HEK293 (cell line): ENCODE measurements at regions not wholly inside any gene's neighbourhood (a gene's known extent, or its start where the extent isn't known, plus 50 kb on each side); places are given as distances from the start of the nearest gene placed in this dataset.

Experiments used
- CTCF ChIA-PET: fragments of 350-600 bp; formaldehyde crosslinking; extraction: SDS; loops from one replicate; lab custom pipeline; 2021; ENCODE audit warnings: antibody characterized with exemption; lab: Yijun Ruan, JAX
- POLR2A ChIA-PET: fragments of 300-600 bp; formaldehyde crosslinking; extraction: SDS; loops from one replicate; lab custom pipeline; 2020; ENCODE audit warnings: antibody characterized with exemption, inconsistent platforms; lab: Yijun Ruan, JAX
- H3K27ac ChIP-seq: fragments of 200-500 bp; sonication (Bioruptor generic); 2 replicates; pipeline ENCODE4 v1.5.1; 2014; ENCODE audit warnings: low read depth, low read length, control low read depth, inconsistent platforms; ENCODE audit errors: extremely low read depth
- H3K36me3 ChIP-seq, 2 experiments: fragments of 200-500 bp in 1 of 2; sonication (Bioruptor generic) in 1 of 2; 1 replicate in 1 of 2; 2 replicates in 1 of 2; pipeline ENCODE4 v1.5.1; 2014 to 2017; ENCODE audit warnings: inconsistent platforms in 2 of 2, low read length in 2 of 2; ENCODE audit not compliant: control insufficient read depth in 2 of 2, insufficient read depth in 1 of 2
- H3K4me1 ChIP-seq: fragments of 200-500 bp; sonication (Bioruptor generic); 2 replicates; pipeline ENCODE4 v1.5.1; 2014; ENCODE audit warnings: mild to moderate bottlenecking, low read length, inconsistent platforms; ENCODE audit not compliant: control insufficient read depth, insufficient read depth
- H3K4me3 ChIP-seq: 2 replicates; pipeline ENCODE4 v1.5.1; 2011; ENCODE audit warnings: low read depth, mild to moderate bottlenecking, control low read depth, low read length, moderate library complexity
- H3K9me3 ChIP-seq: fragments of 200-500 bp; sonication (Bioruptor generic); 2 replicates; pipeline ENCODE4 v1.5.1; 2014; ENCODE audit warnings: low read depth, low read length, inconsistent platforms; ENCODE audit not compliant: control insufficient read depth, insufficient read depth
- KLF1 ChIP-seq: fragments of 450-650 bp; formaldehyde crosslinking; IDR thresholded peaks from 2 replicates; pipeline ENCODE4 v1.5.1; 2016; ENCODE audit warnings: missing biosample characterization, missing genetic modification characterization
- ZBTB48 ChIP-seq: fragments of 450-650 bp; formaldehyde crosslinking; IDR thresholded peaks from 2 replicates; pipeline ENCODE4 v1.5.1; 2016; ENCODE audit warnings: missing biosample characterization, missing genetic modification characterization
- ZFP69B ChIP-seq: fragments of 450-650 bp; formaldehyde crosslinking; IDR thresholded peaks from 2 replicates; pipeline ENCODE4 v1.5.1; 2016; ENCODE audit warnings: missing biosample characterization, missing genetic modification characterization
- ZNF510 ChIP-seq: fragments of 450-650 bp; formaldehyde crosslinking; IDR thresholded peaks from 2 replicates; pipeline ENCODE4 v1.5.1; 2018; ENCODE audit warnings: mild to moderate bottlenecking, missing genetic modification characterization, missing biosample characterization; ENCODE audit not compliant: insufficient replicate concordance
- ZNF585B ChIP-seq: fragments of 450-650 bp; formaldehyde crosslinking; IDR thresholded peaks from 2 replicates; pipeline ENCODE4 v1.5.1; 2016; ENCODE audit warnings: missing biosample characterization, missing genetic modification characterization
- ZNF660 ChIP-seq: fragments of 450-650 bp; IDR thresholded peaks from 2 replicates; pipeline ENCODE4 v1.5.1; 2018; ENCODE audit warnings: missing biosample characterization, mild to moderate bottlenecking, missing genetic modification characterization
- ZNF670 ChIP-seq: fragments of 450-650 bp; formaldehyde crosslinking; IDR thresholded peaks from 2 replicates; pipeline ENCODE4 v1.5.1; 2016; ENCODE audit warnings: missing biosample characterization, missing genetic modification characterization, low read depth
- ZNF791 ChIP-seq: fragments of 450-650 bp; formaldehyde crosslinking; IDR thresholded peaks from 2 replicates; pipeline ENCODE4 v1.5.1; 2016; ENCODE audit warnings: missing biosample characterization, missing genetic modification characterization
- ZSCAN23 ChIP-seq: fragments of 450-650 bp; formaldehyde crosslinking; IDR thresholded peaks from 2 replicates; pipeline ENCODE4 v1.5.1; 2016; ENCODE audit warnings: missing biosample characterization, missing genetic modification characterization
- TF ChIP-seq, protein P1 (sequence below): fragments of 450-650 bp; formaldehyde crosslinking; IDR thresholded peaks from 2 replicates; pipeline ENCODE4 v1.5.1; 2016; ENCODE audit warnings: missing biosample characterization, missing genetic modification characterization
- TF ChIP-seq, protein P2 (sequence below): fragments of 450-650 bp; formaldehyde crosslinking; IDR thresholded peaks from 2 replicates; pipeline ENCODE4 v1.5.1; 2017; ENCODE audit warnings: missing biosample characterization, mild to moderate bottlenecking, missing genetic modification characterization, moderate library complexity
- TF ChIP-seq, protein P3 (sequence below): fragments of 450-650 bp; formaldehyde crosslinking; IDR thresholded peaks from 2 replicates; pipeline ENCODE4 v1.5.1; 2016; ENCODE audit warnings: missing biosample characterization, missing genetic modification characterization, low read depth
- TF ChIP-seq, protein P4 (sequence below): fragments of 450-650 bp; formaldehyde crosslinking; IDR thresholded peaks from 2 replicates; pipeline ENCODE4 v1.5.1; 2016; ENCODE audit warnings: missing biosample characterization, missing genetic modification characterization
- TF ChIP-seq, protein P5 (sequence below): fragments of 450-650 bp; formaldehyde crosslinking; conservative IDR thresholded peaks from 2 replicates; pipeline ENCODE4 v1.5.1; 2016; ENCODE audit warnings: low read depth, missing biosample characterization, missing genetic modification characterization
- TF ChIP-seq, protein P6 (sequence below): fragments of 450-650 bp; formaldehyde crosslinking; IDR thresholded peaks from 2 replicates; pipeline ENCODE4 v1.5.1; 2016; ENCODE audit warnings: missing biosample characterization, missing genetic modification characterization

DNA sequence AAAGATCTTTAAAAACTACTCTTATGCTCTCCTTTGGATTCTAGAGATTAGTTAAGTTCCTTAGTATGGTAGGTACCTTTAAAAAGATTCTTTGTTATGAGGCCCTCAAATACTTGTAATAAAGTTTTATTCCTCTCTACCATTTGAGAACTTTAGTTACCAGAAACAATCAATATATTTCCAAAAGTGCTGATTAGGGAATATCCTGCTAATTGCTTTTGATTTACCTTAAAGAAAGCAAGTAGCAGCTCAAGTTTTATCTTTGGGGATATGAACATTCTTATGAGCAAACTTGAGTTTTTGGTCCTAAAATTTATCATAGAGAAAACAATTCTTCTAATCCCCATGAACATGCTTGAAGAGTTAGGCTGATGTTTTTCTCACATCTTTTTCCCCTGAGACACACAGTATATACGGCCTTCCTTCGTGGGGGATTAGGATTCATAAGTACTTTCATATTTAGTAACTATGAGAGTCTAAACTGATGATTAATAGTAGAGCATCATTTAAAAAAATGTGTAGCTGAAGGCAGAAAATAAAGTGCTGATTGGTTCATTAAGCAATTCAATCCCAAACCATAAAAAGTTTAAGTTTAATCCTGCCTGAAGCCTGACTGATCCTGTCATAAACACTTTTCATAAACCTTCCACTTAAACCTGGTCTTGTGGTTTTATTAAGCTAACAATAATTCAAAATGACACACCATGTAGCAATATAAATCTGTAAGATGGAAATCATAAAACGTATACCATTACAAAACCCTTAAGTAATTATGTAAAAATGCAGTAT lies 380.5 kb upstream of the FBXO33 start:
- Histone ChIP-seq H3K4me1 (no peaks in the 10 kb centered on the region), H3K9me3 (no peaks in the 10 kb centered on the region), H3K4me3 (no peak overlapping the region), H3K27ac (no peak overlapping the region), H3K36me3 (no peaks in the 10 kb centered on the region)
- TF ChIP-seq, protein P1, sequence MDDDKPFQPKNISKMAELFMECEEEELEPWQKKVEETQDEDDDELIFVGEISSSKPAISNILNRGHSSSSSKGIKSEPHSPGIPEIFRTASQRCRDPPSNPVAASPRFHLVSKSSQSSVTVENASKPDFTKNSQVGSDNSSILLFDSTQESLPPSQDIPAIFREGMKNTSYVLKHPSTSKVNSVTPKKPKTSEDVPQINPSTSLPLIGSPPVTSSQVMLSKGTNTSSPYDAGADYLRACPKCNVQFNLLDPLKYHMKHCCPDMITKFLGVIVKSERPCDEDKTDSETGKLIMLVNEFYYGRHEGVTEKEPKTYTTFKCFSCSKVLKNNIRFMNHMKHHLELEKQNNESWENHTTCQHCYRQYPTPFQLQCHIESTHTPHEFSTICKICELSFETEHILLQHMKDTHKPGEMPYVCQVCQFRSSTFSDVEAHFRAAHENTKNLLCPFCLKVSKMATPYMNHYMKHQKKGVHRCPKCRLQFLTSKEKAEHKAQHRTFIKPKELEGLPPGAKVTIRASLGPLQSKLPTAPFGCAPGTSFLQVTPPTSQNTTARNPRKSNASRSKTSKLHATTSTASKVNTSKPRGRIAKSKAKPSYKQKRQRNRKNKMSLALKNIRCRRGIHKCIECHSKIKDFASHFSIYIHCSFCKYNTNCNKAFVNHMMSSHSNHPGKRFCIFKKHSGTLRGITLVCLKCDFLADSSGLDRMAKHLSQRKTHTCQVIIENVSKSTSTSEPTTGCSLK (tag by site-specific recombination), result no peak
- TF ChIP-seq ZBTB48 (tag by site-specific recombination) (no peak), ZSCAN23 (tag by site-specific recombination) (no peak), ZFP69B (tag by site-specific recombination) (no peak), ZNF510 (tag by site-specific recombination) (no peak), ZNF670 (tag by site-specific recombination) (no peak), ZNF585B (tag by site-specific recombination) (no peak), KLF1 (tag by site-specific recombination) (no peak), ZNF660 (tag by site-specific recombination) (no peak), ZNF791 (tag by site-specific recombination) (no peak)
- TF ChIP-seq, protein P2, sequence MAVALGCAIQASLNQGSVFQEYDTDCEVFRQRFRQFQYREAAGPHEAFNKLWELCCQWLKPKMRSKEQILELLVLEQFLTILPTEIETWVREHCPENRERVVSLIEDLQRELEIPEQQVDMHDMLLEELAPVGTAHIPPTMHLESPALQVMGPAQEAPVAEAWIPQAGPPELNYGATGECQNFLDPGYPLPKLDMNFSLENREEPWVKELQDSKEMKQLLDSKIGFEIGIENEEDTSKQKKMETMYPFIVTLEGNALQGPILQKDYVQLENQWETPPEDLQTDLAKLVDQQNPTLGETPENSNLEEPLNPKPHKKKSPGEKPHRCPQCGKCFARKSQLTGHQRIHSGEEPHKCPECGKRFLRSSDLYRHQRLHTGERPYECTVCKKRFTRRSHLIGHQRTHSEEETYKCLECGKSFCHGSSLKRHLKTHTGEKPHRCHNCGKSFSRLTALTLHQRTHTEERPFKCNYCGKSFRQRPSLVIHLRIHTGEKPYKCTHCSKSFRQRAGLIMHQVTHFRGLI (tag by site-specific recombination), result no peak
- TF ChIP-seq, protein P3, sequence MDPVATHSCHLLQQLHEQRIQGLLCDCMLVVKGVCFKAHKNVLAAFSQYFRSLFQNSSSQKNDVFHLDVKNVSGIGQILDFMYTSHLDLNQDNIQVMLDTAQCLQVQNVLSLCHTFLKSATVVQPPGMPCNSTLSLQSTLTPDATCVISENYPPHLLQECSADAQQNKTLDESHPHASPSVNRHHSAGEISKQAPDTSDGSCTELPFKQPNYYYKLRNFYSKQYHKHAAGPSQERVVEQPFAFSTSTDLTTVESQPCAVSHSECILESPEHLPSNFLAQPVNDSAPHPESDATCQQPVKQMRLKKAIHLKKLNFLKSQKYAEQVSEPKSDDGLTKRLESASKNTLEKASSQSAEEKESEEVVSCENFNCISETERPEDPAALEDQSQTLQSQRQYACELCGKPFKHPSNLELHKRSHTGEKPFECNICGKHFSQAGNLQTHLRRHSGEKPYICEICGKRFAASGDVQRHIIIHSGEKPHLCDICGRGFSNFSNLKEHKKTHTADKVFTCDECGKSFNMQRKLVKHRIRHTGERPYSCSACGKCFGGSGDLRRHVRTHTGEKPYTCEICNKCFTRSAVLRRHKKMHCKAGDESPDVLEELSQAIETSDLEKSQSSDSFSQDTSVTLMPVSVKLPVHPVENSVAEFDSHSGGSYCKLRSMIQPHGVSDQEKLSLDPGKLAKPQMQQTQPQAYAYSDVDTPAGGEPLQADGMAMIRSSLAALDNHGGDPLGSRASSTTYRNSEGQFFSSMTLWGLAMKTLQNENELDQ (tag by site-specific recombination), result no peak
- TF ChIP-seq, protein P4, sequence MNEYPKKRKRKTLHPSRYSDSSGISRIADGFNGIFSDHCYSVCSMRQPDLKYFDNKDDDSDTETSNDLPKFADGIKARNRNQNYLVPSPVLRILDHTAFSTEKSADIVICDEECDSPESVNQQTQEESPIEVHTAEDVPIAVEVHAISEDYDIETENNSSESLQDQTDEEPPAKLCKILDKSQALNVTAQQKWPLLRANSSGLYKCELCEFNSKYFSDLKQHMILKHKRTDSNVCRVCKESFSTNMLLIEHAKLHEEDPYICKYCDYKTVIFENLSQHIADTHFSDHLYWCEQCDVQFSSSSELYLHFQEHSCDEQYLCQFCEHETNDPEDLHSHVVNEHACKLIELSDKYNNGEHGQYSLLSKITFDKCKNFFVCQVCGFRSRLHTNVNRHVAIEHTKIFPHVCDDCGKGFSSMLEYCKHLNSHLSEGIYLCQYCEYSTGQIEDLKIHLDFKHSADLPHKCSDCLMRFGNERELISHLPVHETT (tag by site-specific recombination), result no peak
- TF ChIP-seq, protein P5, sequence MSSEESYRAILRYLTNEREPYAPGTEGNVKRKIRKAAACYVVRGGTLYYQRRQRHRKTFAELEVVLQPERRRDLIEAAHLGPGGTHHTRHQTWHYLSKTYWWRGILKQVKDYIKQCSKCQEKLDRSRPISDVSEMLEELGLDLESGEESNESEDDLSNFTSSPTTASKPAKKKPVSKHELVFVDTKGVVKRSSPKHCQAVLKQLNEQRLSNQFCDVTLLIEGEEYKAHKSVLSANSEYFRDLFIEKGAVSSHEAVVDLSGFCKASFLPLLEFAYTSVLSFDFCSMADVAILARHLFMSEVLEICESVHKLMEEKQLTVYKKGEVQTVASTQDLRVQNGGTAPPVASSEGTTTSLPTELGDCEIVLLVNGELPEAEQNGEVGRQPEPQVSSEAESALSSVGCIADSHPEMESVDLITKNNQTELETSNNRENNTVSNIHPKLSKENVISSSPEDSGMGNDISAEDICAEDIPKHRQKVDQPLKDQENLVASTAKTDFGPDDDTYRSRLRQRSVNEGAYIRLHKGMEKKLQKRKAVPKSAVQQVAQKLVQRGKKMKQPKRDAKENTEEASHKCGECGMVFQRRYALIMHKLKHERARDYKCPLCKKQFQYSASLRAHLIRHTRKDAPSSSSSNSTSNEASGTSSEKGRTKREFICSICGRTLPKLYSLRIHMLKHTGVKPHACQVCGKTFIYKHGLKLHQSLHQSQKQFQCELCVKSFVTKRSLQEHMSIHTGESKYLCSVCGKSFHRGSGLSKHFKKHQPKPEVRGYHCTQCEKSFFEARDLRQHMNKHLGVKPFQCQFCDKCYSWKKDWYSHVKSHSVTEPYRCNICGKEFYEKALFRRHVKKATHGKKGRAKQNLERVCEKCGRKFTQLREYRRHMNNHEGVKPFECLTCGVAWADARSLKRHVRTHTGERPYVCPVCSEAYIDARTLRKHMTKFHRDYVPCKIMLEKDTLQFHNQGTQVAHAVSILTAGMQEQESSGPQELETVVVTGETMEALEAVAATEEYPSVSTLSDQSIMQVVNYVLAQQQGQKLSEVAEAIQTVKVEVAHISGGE, result no peak
- TF ChIP-seq, protein P6, sequence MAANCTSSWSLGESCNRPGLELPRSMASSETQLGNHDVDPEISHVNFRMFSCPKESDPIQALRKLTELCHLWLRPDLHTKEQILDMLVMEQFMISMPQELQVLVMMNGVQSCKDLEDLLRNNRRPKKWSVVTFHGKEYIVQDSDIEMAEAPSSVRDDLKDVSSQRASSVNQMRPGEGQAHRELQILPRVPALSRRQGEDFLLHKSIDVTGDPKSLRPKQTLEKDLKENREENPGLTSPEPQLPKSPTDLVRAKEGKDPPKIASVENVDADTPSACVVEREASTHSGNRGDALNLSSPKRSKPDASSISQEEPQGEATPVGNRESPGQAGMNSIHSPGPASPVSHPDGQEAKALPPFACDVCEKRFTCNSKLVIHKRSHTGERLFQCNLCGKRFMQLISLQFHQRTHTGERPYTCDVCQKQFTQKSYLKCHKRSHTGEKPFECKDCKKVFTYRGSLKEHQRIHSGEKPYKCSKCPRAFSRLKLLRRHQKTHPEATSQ, result no peak
- POLR2A ChIA-PET, result no interaction called here
- CTCF ChIA-PET, result interaction anchor here (0.7 kb wide), 1 partner anchor 145 kb away, joined by 3 read pairs; no protein-coding TSS in a partner anchor
